ENCODE measurements at regions not wholly inside any gene's neighbourhood (a gene's known extent, or its start where the extent isn't known, plus 50 kb on each side); places are given as distances from the start of the nearest gene placed in this dataset.

DNA sequence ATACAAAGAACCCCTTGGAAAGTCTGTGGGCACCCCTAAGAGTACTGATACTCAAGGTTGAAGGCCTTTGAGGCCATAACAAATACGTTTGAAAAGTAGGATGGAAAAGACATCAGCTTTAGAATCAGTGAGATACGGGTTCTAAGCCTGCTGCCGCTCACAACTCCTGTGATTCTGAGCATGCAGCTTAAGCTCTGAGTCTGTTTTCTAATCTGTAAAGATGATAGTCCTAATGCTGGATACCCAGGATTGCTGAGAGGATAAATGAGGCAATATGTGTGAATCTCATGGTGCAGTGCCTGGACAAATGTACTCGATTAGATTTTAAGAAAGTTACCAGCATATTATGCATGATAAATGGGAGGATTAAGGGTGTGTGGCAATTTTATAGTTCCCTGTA is 321.0 kb upstream of the HSF2 start:
- TF ChIP-seq, protein P1, sequence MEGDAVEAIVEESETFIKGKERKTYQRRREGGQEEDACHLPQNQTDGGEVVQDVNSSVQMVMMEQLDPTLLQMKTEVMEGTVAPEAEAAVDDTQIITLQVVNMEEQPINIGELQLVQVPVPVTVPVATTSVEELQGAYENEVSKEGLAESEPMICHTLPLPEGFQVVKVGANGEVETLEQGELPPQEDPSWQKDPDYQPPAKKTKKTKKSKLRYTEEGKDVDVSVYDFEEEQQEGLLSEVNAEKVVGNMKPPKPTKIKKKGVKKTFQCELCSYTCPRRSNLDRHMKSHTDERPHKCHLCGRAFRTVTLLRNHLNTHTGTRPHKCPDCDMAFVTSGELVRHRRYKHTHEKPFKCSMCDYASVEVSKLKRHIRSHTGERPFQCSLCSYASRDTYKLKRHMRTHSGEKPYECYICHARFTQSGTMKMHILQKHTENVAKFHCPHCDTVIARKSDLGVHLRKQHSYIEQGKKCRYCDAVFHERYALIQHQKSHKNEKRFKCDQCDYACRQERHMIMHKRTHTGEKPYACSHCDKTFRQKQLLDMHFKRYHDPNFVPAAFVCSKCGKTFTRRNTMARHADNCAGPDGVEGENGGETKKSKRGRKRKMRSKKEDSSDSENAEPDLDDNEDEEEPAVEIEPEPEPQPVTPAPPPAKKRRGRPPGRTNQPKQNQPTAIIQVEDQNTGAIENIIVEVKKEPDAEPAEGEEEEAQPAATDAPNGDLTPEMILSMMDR (conservative IDR thresholded peaks at IDR 0.05 in 1 of 2, IDR thresholded peaks at IDR 0.05 in 1 of 2; ENCODE audit: extremely low read depth in 1 of 2, insufficient read depth in 1 of 2, low read depth in 1 of 2, low read length in 2 of 2): no peak
- TF ChIP-seq EZH2 (IDR thresholded peaks at IDR 0.05; ENCODE audit: borderline replicate concordance, low read length): no peak
